GM23338 (cell line): ENCODE measurements at regions not wholly inside any gene's neighbourhood (a gene's known extent, or its start where the extent isn't known, plus 50 kb on each side); places are given as distances from the start of the nearest gene placed in this dataset.

ENCODE experiments used
- ATAC-seq: fragments of 200-7000 bp; cut with Tn5 transposase; 3 replicates; pipeline ENCODE4 v1.9.1; 2020
- DNase-seq: peaks from one replicate; pipeline ENCODE4 v3.0.0-alpha.2; 2015; ENCODE audit warnings: low spot score
- H2AFZ ChIP-seq: fragments of 200-600 bp; sonication (generic); 2 replicates; pipeline ENCODE4 v1.8.0; 2016; ENCODE audit warnings: antibody characterized with exemption, mild to moderate bottlenecking, moderate library complexity
- H3F3A ChIP-seq: fragments of 200-600 bp; sonication (generic); replicated peaks from 2 replicates; pipeline ENCODE4 v1.8.0; 2017; ENCODE audit warnings: antibody characterized with exemption, mixed run types, low read depth
- H3K27ac ChIP-seq: fragments of 200-600 bp; sonication (generic); 2 replicates; pipeline ENCODE4 v1.6.1; 2016; ENCODE audit warnings: low read depth
- H3K27me3 ChIP-seq: fragments of 200-600 bp; sonication (generic); 2 replicates; pipeline ENCODE4 v1.8.0; 2016; ENCODE audit warnings: mild to moderate bottlenecking, mixed run types, moderate library complexity; ENCODE audit not compliant: insufficient read depth
- H3K36me3 ChIP-seq: fragments of 200-600 bp; sonication (generic); 2 replicates; pipeline ENCODE4 v1.8.0; 2016; ENCODE audit warnings: mild to moderate bottlenecking; ENCODE audit not compliant: insufficient read depth
- H3K4me1 ChIP-seq: fragments of 200-600 bp; sonication (generic); 2 replicates; pipeline ENCODE4 v1.8.0; 2016; ENCODE audit warnings: mild to moderate bottlenecking, moderate library complexity; ENCODE audit not compliant: insufficient read depth
- H3K4me2 ChIP-seq: fragments of 200-600 bp; sonication (generic); 2 replicates; pipeline ENCODE4 v1.7.1; 2017; ENCODE audit warnings: mixed run types
- H3K4me3 ChIP-seq: fragments of 200-600 bp; sonication (generic); 2 replicates; pipeline ENCODE4 v1.6.1; 2016; ENCODE audit warnings: mixed run types
- H3K79me2 ChIP-seq: fragments of 200-600 bp; sonication (generic); replicated peaks from 2 replicates; pipeline ENCODE4 v1.8.0; 2017; ENCODE audit warnings: mild to moderate bottlenecking; ENCODE audit not compliant: insufficient read depth
- H3K9me2 ChIP-seq: fragments of 200-600 bp; sonication (generic); 2 replicates; pipeline ENCODE4 v1.8.0; 2017; ENCODE audit not compliant: insufficient read depth
- H4K20me1 ChIP-seq: fragments of 200-600 bp; sonication (generic); replicated peaks from 2 replicates; pipeline ENCODE4 v1.8.0; 2017; ENCODE audit warnings: mild to moderate bottlenecking; ENCODE audit not compliant: insufficient read depth
- H3K27ac Mint-ChIP-seq: 2 replicates; pipeline ENCODE4 v1.8.0; 2020; ENCODE audit warnings: inconsistent platforms, mild to moderate bottlenecking, moderate library complexity, mixed read lengths
- H3K27me3 Mint-ChIP-seq: 3 replicates; pipeline ENCODE4 v1.8.0; 2022; ENCODE audit warnings: low read depth, mild to moderate bottlenecking, moderate library complexity, mixed read lengths, inconsistent platforms; ENCODE audit not compliant: insufficient read depth, poor library complexity
- H3K36me3 Mint-ChIP-seq: 3 replicates; pipeline ENCODE4 v1.8.0; 2021; ENCODE audit warnings: low read depth, mild to moderate bottlenecking, inconsistent platforms, moderate library complexity, mixed read lengths
- H3K4me1 Mint-ChIP-seq: 3 replicates; pipeline ENCODE4 v1.8.0; 2020; ENCODE audit warnings: mild to moderate bottlenecking, inconsistent platforms, mixed read lengths
- H3K4me3 Mint-ChIP-seq: 3 replicates; pipeline ENCODE4 v1.8.0; 2021; ENCODE audit warnings: moderate library complexity, mild to moderate bottlenecking, inconsistent platforms, mixed read lengths
- H3K9me3 Mint-ChIP-seq: 3 replicates; pipeline ENCODE4 v1.8.0; 2020; ENCODE audit warnings: moderate library complexity, mild to moderate bottlenecking, inconsistent platforms, mixed read lengths
- CREB1 ChIP-seq: fragments of 250-450 bp; sonication (Bioruptor Pico); IDR thresholded peaks from 2 replicates; pipeline ENCODE4 v1.5.0; 2020; ENCODE audit warnings: low read depth, mild to moderate bottlenecking, moderate library complexity
- CTCF ChIP-seq, 2 experiments: fragments of 200-600 bp in 1 of 2; sonication (generic) in 1 of 2; conservative IDR thresholded peaks; 2 replicates each; pipeline versions ENCODE4 v1.5.1 to v1.6.1; 2016 to 2017; ENCODE audit warnings: antibody characterized with exemption in 2 of 2, low read depth in 2 of 2, mild to moderate bottlenecking in 2 of 2, moderate library complexity in 1 of 2
- EZH2 ChIP-seq: fragments of 200-600 bp; sonication (generic); IDR thresholded peaks from one replicate; pipeline ENCODE4 v1.8.0; 2017; ENCODE audit warnings: antibody characterized with exemption, mild to moderate bottlenecking, low read depth; ENCODE audit not compliant: unreplicated experiment
- EZH2phosphoT487 ChIP-seq: fragments of 200-600 bp; sonication (generic); IDR thresholded peaks from one replicate; pipeline ENCODE4 v1.8.1; 2018; ENCODE audit warnings: antibody characterized with exemption; ENCODE audit not compliant: unreplicated experiment
- JUNB ChIP-seq: IDR thresholded peaks from one replicate; pipeline ENCODE4 v1.6.1; 2016; ENCODE audit warnings: antibody characterized with exemption; ENCODE audit not compliant: unreplicated experiment
- NANOG ChIP-seq: IDR thresholded peaks from 2 replicates; pipeline ENCODE4 v1.6.1; 2016; ENCODE audit warnings: antibody characterized with exemption, borderline replicate concordance
- POLR2AphosphoS5 ChIP-seq: IDR thresholded peaks from 2 replicates; pipeline ENCODE4 v1.6.1; 2016; ENCODE audit warnings: antibody characterized with exemption, low read depth
- REST ChIP-seq: IDR thresholded peaks from one replicate; pipeline ENCODE4 v1.6.1; 2018; ENCODE audit warnings: antibody characterized with exemption; ENCODE audit not compliant: unreplicated experiment
- STAT1 ChIP-seq: IDR thresholded peaks from one replicate; pipeline ENCODE4 v1.6.1; 2016; ENCODE audit warnings: antibody characterized with exemption; ENCODE audit not compliant: unreplicated experiment
- ZNF331 ChIP-seq: fragments of 250-450 bp; sonication (Bioruptor Pico); IDR thresholded peaks from 2 replicates; pipeline ENCODE4 v1.5.0; 2020; ENCODE audit warnings: low read depth, mild to moderate bottlenecking, moderate library complexity
- ZNF462 ChIP-seq: fragments of 250-450 bp; sonication (Bioruptor Pico); IDR thresholded peaks from 2 replicates; pipeline ENCODE4 v1.5.0; 2020; ENCODE audit warnings: mild to moderate bottlenecking, moderate library complexity

GRCh38 chrY:19207048-19207447 lies 433.5 kb upstream of the HSFY2 start:
- Mint-ChIP-seq H3K9me3 (no peaks in the 10 kb centered on the region), H3K4me1 (no peaks in the 10 kb centered on the region)
- H3K79me2 ChIP-seq = no peaks in the 10 kb centered on the region

More at GRCh38 chrY:19207048-19207447, 433.5 kb upstream of the HSFY2 start:
- ATAC-seq (no peak), DNase-seq (no peak)
- Histone ChIP-seq H4K20me1 (no peaks in the 10 kb centered on the region), H3K27me3 (no peaks in the 10 kb centered on the region), H3K4me2 (no peak overlapping the region), H3K9me2 (no peaks in the 10 kb centered on the region), H3K4me1 (no peaks in the 10 kb centered on the region), H3K27ac (no peak overlapping the region), H2AFZ (no peak overlapping the region), H3K4me3 (no peak overlapping the region), H3F3A (no peaks in the 10 kb centered on the region), H3K36me3 (no peaks in the 10 kb centered on the region)
- Mint-ChIP-seq H3K27ac (no peak overlapping the region), H3K36me3 (no peaks in the 10 kb centered on the region), H3K27me3 (no peaks in the 10 kb centered on the region), H3K4me3 (no peak overlapping the region)
- TF ChIP-seq JUNB (no peak), ZNF462 (no peak), CTCF (conservative IDR thresholded peaks at IDR 0.05; ENCODE audit: low read depth in 2 of 2) (no peak), EZH2 (no peak), ZNF331 (CRISPR knock-in tag) (no peak), STAT1 (no peak), REST (no peak), POLR2AphosphoS5 (no peak), NANOG (no peak), CREB1 (CRISPR knock-in tag) (no peak), EZH2phosphoT487 (no peak)
